ENCODE measurements at regions not wholly inside any gene's neighbourhood (a gene's known extent, or its start where the extent isn't known, plus 50 kb on each side); places are given as distances from the start of the nearest gene placed in this dataset.

GRCh38 chr1:58251430-58252073, 295.0 kb downstream of the OMA1 start:
- TF ChIP-seq USF1 (IDR thresholded peaks at IDR 0.05) (no peak), RAD21 (IDR thresholded peaks at IDR 0.05; ENCODE audit: low read depth) (peak; percentile 23; the same call in 1 of the 2 replicates)

GRCh38 chr1:58250587-58250948, 296.0 kb downstream of the OMA1 start:
- TF ChIP-seq NFIC (IDR thresholded peaks at IDR 0.05) (no peak), TAF1 (IDR thresholded peaks at IDR 0.05; ENCODE audit: low read depth) (no peak), USF1 (IDR thresholded peaks at IDR 0.05) (no peak), ZBTB7A (IDR thresholded peaks at IDR 0.05; ENCODE audit: low read depth) (no peak), RAD21 (IDR thresholded peaks at IDR 0.05; ENCODE audit: low read depth) (no peak), CEBPB (IDR thresholded peaks at IDR 0.05) (no peak), REST (IDR thresholded peaks at IDR 0.05; ENCODE audit: low read depth) (no peak), TCF12 (IDR thresholded peaks at IDR 0.05; ENCODE audit: low read depth) (no peak), YY1 (IDR thresholded peaks at IDR 0.05; ENCODE audit: low read depth) (no peak), EP300 (IDR thresholded peaks at IDR 0.05; ENCODE audit: borderline replicate concordance) (no peak), EGR1 (IDR thresholded peaks at IDR 0.05) (no peak)

GRCh38 chr1:58249737-58250586, 296.6 kb downstream of the OMA1 start:
- TF ChIP-seq CEBPB (IDR thresholded peaks at IDR 0.05) (no peak), TAF1 (IDR thresholded peaks at IDR 0.05; ENCODE audit: low read depth) (no peak), MAX (IDR thresholded peaks at IDR 0.05) (no peak), EP300 (IDR thresholded peaks at IDR 0.05; ENCODE audit: borderline replicate concordance) (no peak), NFIC (IDR thresholded peaks at IDR 0.05) (no peak), EGR1 (IDR thresholded peaks at IDR 0.05) (no peak), RAD21 (IDR thresholded peaks at IDR 0.05; ENCODE audit: low read depth) (no peak), TCF12 (IDR thresholded peaks at IDR 0.05; ENCODE audit: low read depth) (no peak), ZBTB7A (IDR thresholded peaks at IDR 0.05; ENCODE audit: low read depth) (no peak), YY1 (IDR thresholded peaks at IDR 0.05; ENCODE audit: low read depth) (no peak), FOXM1 (IDR thresholded peaks at IDR 0.05; ENCODE audit: borderline replicate concordance, low read depth) (no peak)

GRCh38 chr1:58249388-58249736, 297.2 kb downstream of the OMA1 start:
- TF ChIP-seq YY1 (IDR thresholded peaks at IDR 0.05; ENCODE audit: low read depth), result no peak
- TF ChIP-seq REST (IDR thresholded peaks at IDR 0.05; ENCODE audit: low read depth), result no peak
- TF ChIP-seq TCF12 (IDR thresholded peaks at IDR 0.05; ENCODE audit: low read depth), result no peak
- no peak for TF ChIP-seq EGR1 (IDR thresholded peaks at IDR 0.05)
- no peak for TF ChIP-seq RAD21 (IDR thresholded peaks at IDR 0.05; ENCODE audit: low read depth)
- no peak for TF ChIP-seq CREB1 (IDR thresholded peaks at IDR 0.05; ENCODE audit: low read depth)
- TF ChIP-seq TAF1 (IDR thresholded peaks at IDR 0.05; ENCODE audit: low read depth), result no peak
- no peak for TF ChIP-seq EP300 (IDR thresholded peaks at IDR 0.05; ENCODE audit: borderline replicate concordance)
- TF ChIP-seq USF1 (IDR thresholded peaks at IDR 0.05), result no peak
- no peak for TF ChIP-seq ZBTB7A (IDR thresholded peaks at IDR 0.05; ENCODE audit: low read depth)
- TF ChIP-seq FOXM1 (IDR thresholded peaks at IDR 0.05; ENCODE audit: borderline replicate concordance, low read depth), result no peak
- TF ChIP-seq NFIC (IDR thresholded peaks at IDR 0.05), result no peak
- no peak for TF ChIP-seq CEBPB (IDR thresholded peaks at IDR 0.05)
- TF ChIP-seq TEAD4 (IDR thresholded peaks at IDR 0.05), result no peak
- no peak for TF ChIP-seq MAX (IDR thresholded peaks at IDR 0.05)

GRCh38 chr1:58248791-58249190, 297.7 kb downstream of the OMA1 start:
- no peak for TF ChIP-seq RAD21 (IDR thresholded peaks at IDR 0.05; ENCODE audit: low read depth)
- TF ChIP-seq MAX (IDR thresholded peaks at IDR 0.05), result no peak
- TF ChIP-seq TCF12 (IDR thresholded peaks at IDR 0.05; ENCODE audit: low read depth), result no peak
- no peak for TF ChIP-seq EP300 (IDR thresholded peaks at IDR 0.05; ENCODE audit: borderline replicate concordance)
- TF ChIP-seq FOXM1 (IDR thresholded peaks at IDR 0.05; ENCODE audit: borderline replicate concordance, low read depth), result no peak
- TF ChIP-seq CREB1 (IDR thresholded peaks at IDR 0.05; ENCODE audit: low read depth), result no peak
- no peak for TF ChIP-seq REST (IDR thresholded peaks at IDR 0.05; ENCODE audit: low read depth)
- no peak for TF ChIP-seq NFIC (IDR thresholded peaks at IDR 0.05)
- no peak for TF ChIP-seq USF1 (IDR thresholded peaks at IDR 0.05)
- no peak for TF ChIP-seq CEBPB (IDR thresholded peaks at IDR 0.05)
- TF ChIP-seq TEAD4 (IDR thresholded peaks at IDR 0.05), result no peak
- TF ChIP-seq ZBTB7A (IDR thresholded peaks at IDR 0.05; ENCODE audit: low read depth), result no peak

All from Ishikawa (cell line).